IMR-90 (cell line): ENCODE measurements at regions not wholly inside any gene's neighbourhood (a gene's known extent, or its start where the extent isn't known, plus 50 kb on each side); places are given as distances from the start of the nearest gene placed in this dataset.

Experiments used
- NFE2L2 ChIP-seq: fragments of 150-350 bp; IDR thresholded peaks from 2 replicates; pipeline ENCODE4 v1.6.1; 2016; ENCODE audit warnings: low read depth, mild to moderate bottlenecking, low read length
- POLR2A ChIP-seq: IDR thresholded peaks from 2 replicates; pipeline ENCODE4 v1.6.1; 2012; ENCODE audit warnings: mild to moderate bottlenecking, low read depth, low read length
- RAD21 ChIP-seq: IDR thresholded peaks from 2 replicates; pipeline ENCODE4 v1.6.1; 2012; ENCODE audit warnings: low read length, improper control_type of control experiment
- TF ChIP-seq, protein P1 (sequence below): conservative IDR thresholded peaks from 2 replicates; pipeline ENCODE4 v1.5.1; 2012; ENCODE audit warnings: mild to moderate bottlenecking, low read depth, low read length, improper control_type of control experiment

DNA sequence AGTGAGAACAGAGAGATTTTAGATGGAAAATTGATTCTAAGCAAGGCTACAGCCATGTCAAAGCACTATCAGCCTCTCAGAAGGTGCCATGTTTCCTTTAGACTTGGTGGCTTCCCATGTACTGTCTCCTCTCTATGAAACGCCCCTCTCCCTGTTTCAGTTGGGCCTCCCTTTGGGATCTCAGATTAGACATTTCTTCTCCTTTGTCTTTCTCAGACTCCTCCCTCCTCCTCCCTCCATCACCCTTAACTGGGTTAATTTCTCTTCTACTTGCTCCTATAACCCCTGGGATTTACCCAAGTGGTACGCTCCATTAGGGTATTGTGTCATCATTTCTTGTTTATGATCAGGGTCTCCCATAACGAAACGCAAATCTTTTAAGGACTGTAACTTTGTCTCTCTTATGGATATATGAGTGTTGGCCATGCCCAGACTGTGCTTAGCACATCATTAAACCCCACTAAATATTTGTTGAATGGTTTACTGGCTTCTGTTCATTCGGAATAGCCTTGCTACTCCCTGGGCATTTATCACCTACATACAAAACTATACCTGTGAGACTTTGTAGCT is 106.8 kb downstream of the FAM9B start:
- TF ChIP-seq POLR2A (no peak), NFE2L2 (no peak), RAD21 (no peak)
- TF ChIP-seq, protein P1, sequence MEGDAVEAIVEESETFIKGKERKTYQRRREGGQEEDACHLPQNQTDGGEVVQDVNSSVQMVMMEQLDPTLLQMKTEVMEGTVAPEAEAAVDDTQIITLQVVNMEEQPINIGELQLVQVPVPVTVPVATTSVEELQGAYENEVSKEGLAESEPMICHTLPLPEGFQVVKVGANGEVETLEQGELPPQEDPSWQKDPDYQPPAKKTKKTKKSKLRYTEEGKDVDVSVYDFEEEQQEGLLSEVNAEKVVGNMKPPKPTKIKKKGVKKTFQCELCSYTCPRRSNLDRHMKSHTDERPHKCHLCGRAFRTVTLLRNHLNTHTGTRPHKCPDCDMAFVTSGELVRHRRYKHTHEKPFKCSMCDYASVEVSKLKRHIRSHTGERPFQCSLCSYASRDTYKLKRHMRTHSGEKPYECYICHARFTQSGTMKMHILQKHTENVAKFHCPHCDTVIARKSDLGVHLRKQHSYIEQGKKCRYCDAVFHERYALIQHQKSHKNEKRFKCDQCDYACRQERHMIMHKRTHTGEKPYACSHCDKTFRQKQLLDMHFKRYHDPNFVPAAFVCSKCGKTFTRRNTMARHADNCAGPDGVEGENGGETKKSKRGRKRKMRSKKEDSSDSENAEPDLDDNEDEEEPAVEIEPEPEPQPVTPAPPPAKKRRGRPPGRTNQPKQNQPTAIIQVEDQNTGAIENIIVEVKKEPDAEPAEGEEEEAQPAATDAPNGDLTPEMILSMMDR: no peak
